HEK293 (cell line): ENCODE measurements at regions not wholly inside any gene's neighbourhood (a gene's known extent, or its start where the extent isn't known, plus 50 kb on each side); places are given as distances from the start of the nearest gene placed in this dataset.

Source experiments
- CTCF ChIA-PET: fragments of 350-600 bp; formaldehyde crosslinking; extraction: SDS; loops from one replicate; lab custom pipeline; 2021; ENCODE audit warnings: antibody characterized with exemption; lab: Yijun Ruan, JAX
- POLR2A ChIA-PET: fragments of 300-600 bp; formaldehyde crosslinking; extraction: SDS; loops from one replicate; lab custom pipeline; 2020; ENCODE audit warnings: antibody characterized with exemption, inconsistent platforms; lab: Yijun Ruan, JAX
- H3K27ac ChIP-seq: fragments of 200-500 bp; sonication (Bioruptor generic); 2 replicates; pipeline ENCODE4 v1.5.1; 2014; ENCODE audit warnings: low read depth, low read length, control low read depth, inconsistent platforms; ENCODE audit errors: extremely low read depth
- H3K36me3 ChIP-seq, 2 experiments: fragments of 200-500 bp in 1 of 2; sonication (Bioruptor generic) in 1 of 2; 1 replicate in 1 of 2; 2 replicates in 1 of 2; pipeline ENCODE4 v1.5.1; 2014 to 2017; ENCODE audit warnings: inconsistent platforms in 2 of 2, low read length in 2 of 2; ENCODE audit not compliant: control insufficient read depth in 2 of 2, insufficient read depth in 1 of 2
- H3K4me1 ChIP-seq: fragments of 200-500 bp; sonication (Bioruptor generic); 2 replicates; pipeline ENCODE4 v1.5.1; 2014; ENCODE audit warnings: mild to moderate bottlenecking, low read length, inconsistent platforms; ENCODE audit not compliant: control insufficient read depth, insufficient read depth
- H3K4me3 ChIP-seq: 2 replicates; pipeline ENCODE4 v1.5.1; 2011; ENCODE audit warnings: low read depth, mild to moderate bottlenecking, control low read depth, low read length, moderate library complexity
- H3K9me3 ChIP-seq: fragments of 200-500 bp; sonication (Bioruptor generic); 2 replicates; pipeline ENCODE4 v1.5.1; 2014; ENCODE audit warnings: low read depth, low read length, inconsistent platforms; ENCODE audit not compliant: control insufficient read depth, insufficient read depth
- CTCF ChIP-seq: fragments of 450-650 bp; formaldehyde crosslinking; IDR thresholded peaks from 2 replicates; pipeline ENCODE4 v1.5.1; 2016; ENCODE audit warnings: missing biosample characterization, missing genetic modification characterization
- GLI4 ChIP-seq: fragments of 450-650 bp; formaldehyde crosslinking; IDR thresholded peaks from 2 replicates; pipeline ENCODE4 v1.5.1; 2016; ENCODE audit warnings: missing biosample characterization, missing genetic modification characterization
- HIC1 ChIP-seq: fragments of 450-650 bp; formaldehyde crosslinking; IDR thresholded peaks from 2 replicates; pipeline ENCODE4 v1.5.1; 2016; ENCODE audit warnings: missing biosample characterization, missing genetic modification characterization
- OSR2 ChIP-seq: fragments of 450-650 bp; formaldehyde crosslinking; IDR thresholded peaks from 2 replicates; pipeline ENCODE4 v1.5.1; 2016; ENCODE audit warnings: missing biosample characterization, missing genetic modification characterization
- PRDM10 ChIP-seq: fragments of 450-650 bp; formaldehyde crosslinking; IDR thresholded peaks from 2 replicates; pipeline ENCODE4 v1.5.1; 2016; ENCODE audit warnings: missing biosample characterization, missing genetic modification characterization
- SP3 ChIP-seq: fragments of 450-650 bp; formaldehyde crosslinking; IDR thresholded peaks from 2 replicates; pipeline ENCODE4 v1.5.1; 2016; ENCODE audit warnings: missing biosample characterization, missing genetic modification characterization
- SP7 ChIP-seq: fragments of 450-650 bp; formaldehyde crosslinking; IDR thresholded peaks from 2 replicates; pipeline ENCODE4 v1.5.1; 2016; ENCODE audit warnings: missing biosample characterization, missing genetic modification characterization
- WT1 ChIP-seq: fragments of 450-650 bp; formaldehyde crosslinking; IDR thresholded peaks from 2 replicates; pipeline ENCODE4 v1.5.1; 2016; ENCODE audit warnings: missing biosample characterization, missing genetic modification characterization
- ZBTB48 ChIP-seq: fragments of 450-650 bp; formaldehyde crosslinking; IDR thresholded peaks from 2 replicates; pipeline ENCODE4 v1.5.1; 2016; ENCODE audit warnings: missing biosample characterization, missing genetic modification characterization
- ZBTB8A ChIP-seq: fragments of 450-650 bp; formaldehyde crosslinking; IDR thresholded peaks from 2 replicates; pipeline ENCODE4 v1.5.1; 2016; ENCODE audit warnings: missing biosample characterization, missing genetic modification characterization
- ZNF10 ChIP-seq: fragments of 450-650 bp; formaldehyde crosslinking; IDR thresholded peaks from 2 replicates; pipeline ENCODE4 v1.5.1; 2017; ENCODE audit warnings: missing biosample characterization, missing genetic modification characterization
- ZNF112 ChIP-seq: fragments of 450-650 bp; formaldehyde crosslinking; IDR thresholded peaks from 2 replicates; pipeline ENCODE4 v1.5.0; 2017; ENCODE audit warnings: missing biosample characterization, missing genetic modification characterization
- ZNF214 ChIP-seq: fragments of 450-650 bp; formaldehyde crosslinking; IDR thresholded peaks from 2 replicates; pipeline ENCODE4 v1.5.1; 2017; ENCODE audit warnings: missing biosample characterization, mild to moderate bottlenecking, missing genetic modification characterization, borderline replicate concordance
- ZNF311 ChIP-seq: fragments of 450-650 bp; formaldehyde crosslinking; IDR thresholded peaks from 2 replicates; pipeline ENCODE4 v1.5.1; 2017; ENCODE audit warnings: missing biosample characterization, missing genetic modification characterization, borderline replicate concordance
- ZNF362 ChIP-seq: fragments of 450-650 bp; formaldehyde crosslinking; IDR thresholded peaks from 2 replicates; pipeline ENCODE4 v1.5.1; 2016; ENCODE audit warnings: missing biosample characterization, missing genetic modification characterization
- ZNF48 ChIP-seq: fragments of 450-650 bp; formaldehyde crosslinking; IDR thresholded peaks from 2 replicates; pipeline ENCODE4 v1.5.1; 2016; ENCODE audit warnings: missing biosample characterization, missing genetic modification characterization
- ZNF488 ChIP-seq: fragments of 450-650 bp; formaldehyde crosslinking; IDR thresholded peaks from 2 replicates; pipeline ENCODE4 v1.5.1; 2016; ENCODE audit warnings: missing biosample characterization, missing genetic modification characterization
- ZNF530 ChIP-seq: fragments of 450-650 bp; formaldehyde crosslinking; IDR thresholded peaks from 2 replicates; pipeline ENCODE4 v1.5.1; 2016; ENCODE audit warnings: low read depth, missing biosample characterization, missing genetic modification characterization
- ZNF555 ChIP-seq: fragments of 450-650 bp; formaldehyde crosslinking; conservative IDR thresholded peaks from 2 replicates; pipeline ENCODE4 v1.5.1; 2017; ENCODE audit warnings: missing biosample characterization, mild to moderate bottlenecking, missing genetic modification characterization, inconsistent platforms
- ZNF560 ChIP-seq: fragments of 450-650 bp; formaldehyde crosslinking; IDR thresholded peaks from 2 replicates; pipeline ENCODE4 v1.5.1; 2017; ENCODE audit warnings: missing biosample characterization, missing genetic modification characterization, borderline replicate concordance
- ZNF624 ChIP-seq: fragments of 450-650 bp; formaldehyde crosslinking; IDR thresholded peaks from 2 replicates; pipeline ENCODE4 v1.5.1; 2017; ENCODE audit warnings: missing biosample characterization, missing genetic modification characterization
- ZSCAN30 ChIP-seq: fragments of 450-650 bp; IDR thresholded peaks from 2 replicates; pipeline ENCODE4 v1.5.1; 2018; ENCODE audit warnings: missing biosample characterization, mild to moderate bottlenecking, missing genetic modification characterization, moderate library complexity
- ZXDB ChIP-seq: fragments of 450-650 bp; formaldehyde crosslinking; IDR thresholded peaks from 2 replicates; pipeline ENCODE4 v1.5.1; 2016; ENCODE audit warnings: missing biosample characterization, missing genetic modification characterization

GRCh38 chr1:87820668-87821334, 492.1 kb downstream of the LMO4 start:
- H3K27ac ChIP-seq: no peak overlapping the region
- CTCF ChIA-PET: interaction anchor here (0.6 kb wide), 1 partner anchor 9 kb away, joined by 3 read pairs; no protein-coding TSS in a partner anchor

GRCh38 chr1:87821335-87821697, 492.6 kb downstream of the LMO4 start:
- Histone ChIP-seq H3K4me3 (no peak overlapping the region), H3K36me3 (no peaks in the 10 kb centered on the region), H3K27ac (no peak overlapping the region), H3K4me1 (no peaks in the 10 kb centered on the region), H3K9me3 (no peaks in the 10 kb centered on the region)
- ChIA-PET POLR2A (no interaction called here), CTCF (no interaction called here)
- TF ChIP-seq ZNF311 (tag by site-specific recombination): no peak
- no peak for TF ChIP-seq ZNF488 (tag by site-specific recombination)
- TF ChIP-seq ZNF560 (tag by site-specific recombination): no peak
- no peak for TF ChIP-seq ZNF48
- no peak for TF ChIP-seq ZBTB48 (tag by site-specific recombination)
- no peak for TF ChIP-seq ZNF10 (tag by site-specific recombination)
- no peak for TF ChIP-seq PRDM10
- no peak for TF ChIP-seq ZBTB8A (tag by site-specific recombination)

More at GRCh38 chr1:87820668-87821334, 492.1 kb downstream of the LMO4 start:
- TF ChIP-seq ZSCAN30 (tag by site-specific recombination) (no peak), ZNF214 (no peak), HIC1 (tag by site-specific recombination) (no peak), ZNF112 (tag by site-specific recombination) (no peak), GLI4 (tag by site-specific recombination) (no peak), SP3 (no peak), ZNF624 (tag by site-specific recombination) (no peak), ZXDB (no peak), ZNF48 (no peak), WT1 (tag by site-specific recombination) (no peak), ZNF555 (no peak), ZNF530 (tag by site-specific recombination) (no peak), CTCF (tag by site-specific recombination) (no peak), OSR2 (tag by site-specific recombination) (no peak), ZNF362 (tag by site-specific recombination) (no peak), SP7 (tag by site-specific recombination) (no peak)
- Histone ChIP-seq H3K4me1 (no peaks in the 10 kb centered on the region), H3K9me3 (no peaks in the 10 kb centered on the region), H3K4me3 (no peak overlapping the region), H3K36me3 (no peaks in the 10 kb centered on the region)
- POLR2A ChIA-PET: no interaction called here
